RWPE2 (cell line): ENCODE measurements at regions not wholly inside any gene's neighbourhood (a gene's known extent, or its start where the extent isn't known, plus 50 kb on each side); places are given as distances from the start of the nearest gene placed in this dataset.
"Not testable (repeated sequence)": the region's sequence is repeated elsewhere in the genome, so short reads cannot be mapped to it uniquely, and the experiment has no call there.

Experiments
- ATAC-seq: fragments of 200-7000 bp; cut with Tn5 transposase; 3 replicates; pipeline ENCODE4 v1.9.1; 2021; ENCODE audit warnings: low read depth
- DNase-seq: peaks from one replicate; pipeline ENCODE4 v3.0.0-alpha.2; 2020; ENCODE audit warnings: low spot score
- H3K27ac ChIP-seq: fragments of 450-650 bp; 2 replicates; pipeline ENCODE4 v1.5.1; 2017; ENCODE audit warnings: mild to moderate bottlenecking; ENCODE audit not compliant: poor library complexity, severe bottlenecking
- H3K27me3 ChIP-seq: fragments of 250-450 bp; sonication (Bioruptor Pico); 2 replicates; pipeline ENCODE4 v1.5.1; 2021; ENCODE audit warnings: mild to moderate bottlenecking, moderate library complexity; ENCODE audit not compliant: insufficient read depth, poor library complexity, severe bottlenecking
- H3K36me3 ChIP-seq: fragments of 250-450 bp; sonication (Bioruptor Pico); 2 replicates; pipeline ENCODE4 v1.5.1; 2020; ENCODE audit warnings: low read depth, mild to moderate bottlenecking, moderate library complexity
- H3K4me1 ChIP-seq: fragments of 250-450 bp; sonication (Bioruptor Pico); 2 replicates; pipeline ENCODE4 v1.5.1; 2021; ENCODE audit warnings: mild to moderate bottlenecking, moderate library complexity; ENCODE audit not compliant: insufficient read depth, poor library complexity, severe bottlenecking
- H3K4me3 ChIP-seq: fragments of 250-450 bp; sonication (Bioruptor Pico); 2 replicates; pipeline ENCODE4 v1.5.1; 2021; ENCODE audit warnings: mild to moderate bottlenecking, moderate library complexity; ENCODE audit not compliant: severe bottlenecking
- H3K9me3 ChIP-seq: fragments of 250-450 bp; sonication (Bioruptor Pico); 2 replicates; pipeline ENCODE4 v1.5.1; 2021; ENCODE audit warnings: mild to moderate bottlenecking, moderate library complexity; ENCODE audit not compliant: severe bottlenecking
- CTCF ChIP-seq: fragments of 450-650 bp; IDR thresholded peaks from one replicate; pipeline ENCODE4 v1.5.1; 2017; ENCODE audit warnings: mild to moderate bottlenecking, moderate library complexity; ENCODE audit not compliant: poor library complexity, severe bottlenecking

- H3K4me3 ChIP-seq: no peak overlapping the region
- no peak overlapping the region for H3K27ac ChIP-seq
- H3K36me3 ChIP-seq: no peaks in the 10 kb centered on the region
- no peaks in the 10 kb centered on the region for H3K9me3 ChIP-seq
- no peaks in the 10 kb centered on the region for H3K27me3 ChIP-seq
- DNase-seq (no peak), ATAC-seq (no peak)
- TF ChIP-seq CTCF: no peak
- no peaks in the 10 kb centered on the region for H3K4me1 ChIP-seq
Observed at GRCh38 chr17:34012709-34013375, 242.2 kb upstream of the CCL2 start.

- H3K4me3 ChIP-seq: no peak overlapping the region
- H3K4me1 ChIP-seq: no peaks in the 10 kb centered on the region
- H3K27ac ChIP-seq: no peak overlapping the region
- no peak for TF ChIP-seq CTCF
- H3K27me3 ChIP-seq: no peaks in the 10 kb centered on the region
- no peak for ATAC-seq
- no peaks in the 10 kb centered on the region for H3K36me3 ChIP-seq
- no peak for DNase-seq
- no peaks in the 10 kb centered on the region for H3K9me3 ChIP-seq
Observed at GRCh38 chr17:34015253-34015652, 239.8 kb upstream of the CCL2 start.

GRCh38 chr17:34024386-34024785 lies 230.7 kb upstream of the CCL2 start:
- DNase-seq (no peak), ATAC-seq (no peak)
- no peak overlapping the region for H3K27ac ChIP-seq
- no peaks in the 10 kb centered on the region for H3K27me3 ChIP-seq
- TF ChIP-seq CTCF: no peak
- no peaks in the 10 kb centered on the region for H3K9me3 ChIP-seq
- H3K4me1 ChIP-seq: no peaks in the 10 kb centered on the region
- no peaks in the 10 kb centered on the region for H3K36me3 ChIP-seq
- no peak overlapping the region for H3K4me3 ChIP-seq

GRCh38 chr17:34024806-34025551 lies 230.1 kb upstream of the CCL2 start:
- Histone ChIP-seq H3K36me3 (no peaks in the 10 kb centered on the region), H3K4me1 (no peaks in the 10 kb centered on the region), H3K27me3 (no peaks in the 10 kb centered on the region), H3K4me3 (no peak overlapping the region), H3K27ac (no peak overlapping the region), H3K9me3 (no peaks in the 10 kb centered on the region)
- ATAC-seq: no peak
- no peak for TF ChIP-seq CTCF
- DNase-seq: no peak

GRCh38 chr17:34030601-34031000 lies 224.5 kb upstream of the CCL2 start:
- not testable (repeated sequence) for H3K27me3 ChIP-seq, H3K9me3 ChIP-seq, H3K36me3 ChIP-seq, H3K4me1 ChIP-seq, H3K27ac ChIP-seq, ATAC-seq, H3K4me3 ChIP-seq, DNase-seq

- not testable (repeated sequence) for ATAC-seq, H3K4me1 ChIP-seq, H3K27ac ChIP-seq, H3K36me3 ChIP-seq, H3K27me3 ChIP-seq, H3K9me3 ChIP-seq, DNase-seq, H3K4me3 ChIP-seq
Observed at GRCh38 chr17:34032305-34032704, 222.8 kb upstream of the CCL2 start.

GRCh38 chr17:34038786-34039185 lies 216.3 kb upstream of the CCL2 start:
- not testable (repeated sequence) for DNase-seq, H3K4me1 ChIP-seq, H3K4me3 ChIP-seq, H3K9me3 ChIP-seq, H3K36me3 ChIP-seq, H3K27ac ChIP-seq, ATAC-seq
- peaks cover 16% of the 10 kb centered on the region for H3K27me3 ChIP-seq

GRCh38 chr17:34039213-34039612 lies 215.9 kb upstream of the CCL2 start:
- not testable (repeated sequence) for H3K36me3 ChIP-seq, H3K27ac ChIP-seq, H3K4me1 ChIP-seq, ATAC-seq, DNase-seq, H3K4me3 ChIP-seq, H3K9me3 ChIP-seq
- H3K27me3 ChIP-seq: peaks cover 16% of the 10 kb centered on the region
